IMR-90 (cell line): ENCODE measurements at regions not wholly inside any gene's neighbourhood (a gene's known extent, or its start where the extent isn't known, plus 50 kb on each side); places are given as distances from the start of the nearest gene placed in this dataset.

Source experiments
- ATAC-seq: fragments of 200-7000 bp; cut with Tn5 transposase; 2 replicates; pipeline ENCODE4 v1.9.1; 2020; ENCODE audit warnings: low read depth, mild to moderate bottlenecking, moderate library complexity
- BruUV-seq: library from RNA; stranded (reverse); fragments of 400-500 nt; replicated peaks from 2 replicates; lab custom pipeline; 2021; lab: Mats Ljungman, UMichigan
- CTCF ChIA-PET: fragments of 300-600 bp; formaldehyde crosslinking; extraction: SDS; loops from one replicate; lab custom pipeline; 2021; ENCODE audit warnings: antibody characterized with exemption; lab: Yijun Ruan, JAX
- POLR2A ChIA-PET: fragments of 300-600 bp; sonication (Branson Sonifier 250); formaldehyde crosslinking; loops from one replicate; lab custom pipeline; 2022; ENCODE audit warnings: antibody characterized with exemption; ENCODE audit not compliant: unreplicated experiment; lab: Charles Lee
- DNase-seq: peaks from one replicate; pipeline ENCODE4 v3.0.0; 2013
- H2AFZ ChIP-seq: replicated peaks from 2 replicates; pipeline ENCODE3; 2013; ENCODE audit warnings: low read length, mild to moderate bottlenecking; ENCODE audit not compliant: poor library complexity
- H2AK5ac ChIP-seq: 2 replicates; pipeline ENCODE4 v1.6.1; 2013; ENCODE audit warnings: low read depth, low read length, inconsistent platforms
- H2AK9ac ChIP-seq: replicated peaks from 2 replicates; pipeline ENCODE3; 2013; ENCODE audit warnings: mild to moderate bottlenecking, low read depth, low read length, moderate library complexity; ENCODE audit not compliant: poor library complexity
- H2BK120ac ChIP-seq: 2 replicates; pipeline ENCODE4 v1.6.1; 2013; ENCODE audit warnings: low read depth, low read length, inconsistent platforms
- H2BK15ac ChIP-seq: 3 replicates; pipeline ENCODE4 v1.6.1; 2013; ENCODE audit warnings: low read depth, low read length, inconsistent platforms
- H2BK20ac ChIP-seq: 2 replicates; pipeline ENCODE4 v1.6.1; 2013; ENCODE audit warnings: low read depth, mild to moderate bottlenecking, inconsistent platforms, low read length, moderate library complexity
- H2BK5ac ChIP-seq: 2 replicates; pipeline ENCODE4 v1.6.1; 2013; ENCODE audit warnings: mild to moderate bottlenecking, low read depth, low read length, inconsistent platforms; ENCODE audit not compliant: poor library complexity, severe bottlenecking
- H3K14ac ChIP-seq: replicated peaks from 2 replicates; pipeline ENCODE4 v1.6.1; 2013; ENCODE audit warnings: low read depth, low read length, inconsistent platforms
- H3K18ac ChIP-seq: 2 replicates; pipeline ENCODE4 v1.6.1; 2013; ENCODE audit warnings: low read depth, low read length, control low read depth
- H3K23ac ChIP-seq: 2 replicates; pipeline ENCODE4 v1.6.1; 2013; ENCODE audit warnings: low read depth, low read length, inconsistent platforms
- H3K27ac ChIP-seq: 2 replicates; pipeline ENCODE4 v1.5.1; 2013; ENCODE audit warnings: mild to moderate bottlenecking, control low read depth, low read length; ENCODE audit not compliant: insufficient read depth
- H3K27me3 ChIP-seq: 2 replicates; pipeline ENCODE4 v1.6.1; 2013; ENCODE audit warnings: low read length; ENCODE audit not compliant: control insufficient read depth, insufficient read depth
- H3K36me3 ChIP-seq: 2 replicates; pipeline ENCODE4 v1.6.1; 2013; ENCODE audit warnings: low read length, mixed read lengths; ENCODE audit not compliant: control insufficient read depth, insufficient read depth
- H3K4ac ChIP-seq: 2 replicates; pipeline ENCODE4 v1.6.1; 2013; ENCODE audit warnings: low read depth, low read length, inconsistent platforms
- H3K4me1 ChIP-seq: 2 replicates; pipeline ENCODE4 v1.6.1; 2013; ENCODE audit warnings: low read length, mixed read lengths; ENCODE audit not compliant: control insufficient read depth, insufficient read depth
- H3K4me2 ChIP-seq: 2 replicates; pipeline ENCODE4 v1.6.1; 2013; ENCODE audit warnings: low read depth, mild to moderate bottlenecking, control low read depth, low read length, moderate library complexity
- H3K4me3 ChIP-seq: 2 replicates; pipeline ENCODE4 v1.5.1; 2013; ENCODE audit warnings: low read depth, mild to moderate bottlenecking, control low read depth, low read length, moderate library complexity; ENCODE audit not compliant: insufficient read depth
- H3K56ac ChIP-seq: 2 replicates; pipeline ENCODE4 v1.6.1; 2013; ENCODE audit warnings: low read length, inconsistent platforms; ENCODE audit not compliant: insufficient read depth; ENCODE audit errors: extremely low read depth
- H3K79me1 ChIP-seq, 2 experiments: 2 replicates each; pipeline ENCODE4 v1.6.1; 2013; ENCODE audit warnings: low read length in 2 of 2, inconsistent platforms in 1 of 2, low read depth in 1 of 2
- H3K9ac ChIP-seq: 2 replicates; pipeline ENCODE4 v1.6.1; 2013; ENCODE audit warnings: low read depth, low read length, control low read depth
- H3K9me1 ChIP-seq: 2 replicates; pipeline ENCODE4 v1.6.1; 2013; ENCODE audit warnings: low read length, inconsistent platforms; ENCODE audit not compliant: insufficient read depth
- H3K9me3 ChIP-seq: 2 replicates; pipeline ENCODE4 v1.6.1; 2013; ENCODE audit warnings: low read length; ENCODE audit not compliant: control insufficient read depth, insufficient read depth
- H4K20me1 ChIP-seq: 2 replicates; pipeline ENCODE4 v1.6.1; 2013; ENCODE audit warnings: low read length, inconsistent platforms; ENCODE audit not compliant: insufficient read depth
- H4K5ac ChIP-seq: 2 replicates; pipeline ENCODE4 v1.6.1; 2013; ENCODE audit warnings: mild to moderate bottlenecking, low read depth, low read length, control low read depth
- H4K8ac ChIP-seq, 2 experiments: 2 replicates each; pipeline ENCODE4 v1.6.1; 2013; ENCODE audit warnings: low read depth in 2 of 2, low read length in 2 of 2, control low read depth in 1 of 2, inconsistent platforms in 1 of 2
- H4K91ac ChIP-seq: 2 replicates; pipeline ENCODE4 v1.6.1; 2013; ENCODE audit warnings: low read depth, low read length, inconsistent platforms; ENCODE audit not compliant: insufficient read depth
- BHLHE40 ChIP-seq: fragments of 150-350 bp; IDR thresholded peaks from 2 replicates; pipeline ENCODE4 v1.6.1; 2016; ENCODE audit warnings: mild to moderate bottlenecking, low read depth, low read length
- FOS ChIP-seq: fragments of 150-350 bp; IDR thresholded peaks from 2 replicates; pipeline ENCODE4 v1.6.1; 2016; ENCODE audit warnings: low read depth, low read length
- RCOR1 ChIP-seq: IDR thresholded peaks from 2 replicates; pipeline ENCODE4 v1.6.1; 2012; ENCODE audit warnings: mild to moderate bottlenecking, low read length, improper control_type of control experiment; ENCODE audit not compliant: insufficient replicate concordance
- WGBS, 2 experiments: methylation state at CpG; one replicate each; pipeline versions ENCODE4 v1.1.5 to v1.1.7; 2013; ENCODE audit warnings: missing lambda C conversion rate in 2 of 2; ENCODE audit not compliant: insufficient read length in 1 of 2; ENCODE audit errors: extremely low coverage in 2 of 2; 5-methylcytosine and 5-hydroxymethylcytosine counted together
- dilution Hi-C: fragments of 300-500 bp; cut with HindIII; formaldehyde crosslinking; loops from one replicate; pipeline ENCODE4 v1.14.3; 2018; ENCODE audit warnings: low sequenced_read_pairs; ENCODE audit not compliant: unreplicated experiment
- in situ Hi-C: fragments of 300-500 bp; cut with MboI; formaldehyde crosslinking; loops from 3 replicates; pipeline ENCODE4 v1.14.3; 2019; ENCODE audit warnings: low sequenced_read_pairs, inconsistent platforms, mixed read lengths
- intact Hi-C: fragments of 100-400 bp; cut with micrococcal nuclease; formaldehyde crosslinking; loops from 2 replicates; pipeline ENCODE4 v1.10.0; 2022

DNA sequence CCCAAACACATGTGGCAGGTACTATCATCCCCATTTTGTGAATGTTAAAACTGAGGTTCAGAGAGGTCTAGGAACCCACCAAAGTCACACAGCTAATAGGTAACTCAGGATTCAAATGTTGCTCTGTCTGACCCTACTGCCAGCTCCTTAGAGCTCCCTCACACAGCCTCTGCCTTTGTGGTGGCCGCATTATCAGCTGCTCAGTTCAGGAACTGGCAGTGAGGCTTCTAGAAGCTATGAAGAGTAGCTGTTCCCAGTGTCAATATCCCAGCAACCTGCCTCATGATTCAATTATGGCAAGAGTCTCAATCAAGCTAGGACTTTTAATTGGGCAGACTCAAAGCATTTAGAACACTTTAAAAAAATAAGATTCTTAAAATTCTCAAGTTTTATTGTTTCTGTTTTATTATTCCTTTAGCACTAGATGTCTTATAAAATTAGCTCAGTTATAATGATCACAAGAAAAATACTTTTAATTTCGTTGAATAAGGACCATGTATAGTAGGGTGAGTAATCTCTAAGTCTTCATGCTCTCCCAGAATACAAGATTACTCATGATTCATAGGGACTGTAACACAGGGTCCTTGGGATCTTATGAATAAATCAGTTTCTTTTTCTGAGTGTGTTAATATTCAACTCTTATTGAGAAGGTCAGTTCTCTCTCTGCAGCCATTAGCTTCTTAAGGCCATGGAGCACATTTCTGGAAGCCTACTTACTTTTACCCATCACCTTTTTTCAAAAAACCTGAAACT, 342.7 kb downstream of the RND3 start:
- Histone ChIP-seq H3K79me1 (no peaks in the 10 kb centered on the region), H2AK5ac (peak overlapping the region; percentile 89; the same call in 1 of the 2 replicates), H3K4me2 (no peak overlapping the region), H3K23ac (peak overlapping the region; percentile 48; the same call in 1 of the 2 replicates), H2AFZ (no peak overlapping the region), H2BK15ac (peak overlapping the region; percentile 57), H2BK5ac (peak overlapping the region; percentile 36), H3K36me3 (no peaks in the 10 kb centered on the region), H3K4ac (peak overlapping the region; percentile 67; the same call in 1 of the 2 replicates), H3K9me3 (peaks cover 9% of the 10 kb centered on the region), H4K91ac (peak overlapping the region; percentile 38), H4K5ac (no peak overlapping the region), H3K9me1 (peaks cover 13% of the 10 kb centered on the region; the same call in 1 of the 2 replicates), H3K56ac (no peak overlapping the region), H2BK20ac (peak overlapping the region; percentile 89), H3K4me3 (no peak overlapping the region), H3K4me1 (peaks cover 7% of the 10 kb centered on the region; the same call in 1 of the 2 replicates), H2BK120ac (peak overlapping the region; percentile 74), H4K20me1 (no peaks in the 10 kb centered on the region; the same call in 1 of the 2 replicates), H2AK9ac (no peak overlapping the region), H3K27me3 (no peaks in the 10 kb centered on the region), H3K14ac (peak overlapping the region; percentile 62), H3K9ac (no peak overlapping the region), H4K8ac (peak overlapping the region; percentile 10 to 55; a peak in 3 of 4 replicates), H3K18ac (no peak overlapping the region; the same call in 1 of the 2 replicates), H3K27ac (no peak overlapping the region)
- in situ Hi-C loops (loop anchor here (25.0 kb wide), 2 partner anchors 318 to 1093 kb away; no protein-coding TSS in a partner anchor), dilution Hi-C loops (no loop called here), intact Hi-C loops (loop anchor here (10.0 kb wide), 1 partner anchor 400 kb away; no protein-coding TSS in a partner anchor)
- BruUV-seq = no TSS peak
- ATAC-seq (peak; percentile 60), DNase-seq (peak; percentile 76)
- TF ChIP-seq FOS (0 out of 2 replicates have a peak, but pooled peaks have one; percentile 9), BHLHE40 (no peak), RCOR1 (no peak)
- POLR2A ChIA-PET = no interaction called here
- no CpG with 5 or more reads among the region's 2 CpGs for WGBS, 2 experiments
- CTCF ChIA-PET = no interaction called here
